GM12878 (cell line): ENCODE measurements at regions not wholly inside any gene's neighbourhood (a gene's known extent, or its start where the extent isn't known, plus 50 kb on each side); places are given as distances from the start of the nearest gene placed in this dataset.

Source experiments
- ATAC-seq: fragments of 200-7000 bp; cut with Tn5 transposase; 3 replicates; pipeline ENCODE4 v1.9.1; 2020; ENCODE audit warnings: mild to moderate bottlenecking, moderate library complexity
- BruUV-seq: library from RNA; stranded (reverse); fragments of 400-500 nt; replicated peaks from 2 replicates; lab custom pipeline; 2021; lab: Mats Ljungman, UMichigan
- CTCF ChIA-PET: fragments of 300-600 bp; sonication (Branson Sonifier 250); formaldehyde crosslinking; extraction: SDS; loops from one replicate; lab custom pipeline; 2021; ENCODE audit warnings: inconsistent platforms; lab: Yijun Ruan, JAX
- POLR2A ChIA-PET: fragments of 350-600 bp; formaldehyde crosslinking; extraction: SDS; loops from one replicate; lab custom pipeline; 2021; ENCODE audit warnings: inconsistent platforms; lab: Charles Lee
- RAD21 ChIA-PET: fragments of 300-600 bp; sonication (Branson Sonifier 250); formaldehyde crosslinking; loops from one replicate; lab custom pipeline; 2023; ENCODE audit warnings: antibody characterized with exemption; ENCODE audit not compliant: unreplicated experiment; lab: Charles Lee
- SMC1A ChIA-PET: fragments of 300-600 bp; sonication (Branson Sonifier 250); formaldehyde crosslinking; loops from one replicate; lab custom pipeline; 2023; ENCODE audit not compliant: unreplicated experiment, uncharacterized antibody; lab: Charles Lee
- DNase-seq: peaks from one replicate; pipeline ENCODE4 v3.0.0-alpha.2; 2011; ENCODE audit warnings: low read depth, low spot score
- FAIRE-seq: peaks from 3 replicates; lab custom pipeline; 2011; peaks lifted over from hg19 to GRCh38; lab: Jason Lieb, UNC
- H2AFZ ChIP-seq: 2 replicates; pipeline ENCODE4 v1.6.0; 2011; ENCODE audit warnings: low read depth, low read length, control low read depth; ENCODE audit not compliant: control insufficient read depth
- H3K27ac ChIP-seq: 2 replicates; pipeline ENCODE4 v1.5.1; 2011; ENCODE audit warnings: control low read depth; ENCODE audit not compliant: control insufficient read depth, insufficient read depth
- H3K27me3 ChIP-seq, 2 experiments: replicated peaks in 1 of 2; 2 replicates each; pipeline versions ENCODE4 v1.6.0 to v1.6.1; 2011; ENCODE audit warnings: low read length in 1 of 2; ENCODE audit not compliant: control insufficient read depth in 2 of 2, insufficient read depth in 2 of 2
- H3K36me3 ChIP-seq, 2 experiments: 2 replicates each; pipeline ENCODE4 v1.5.1; 2011; ENCODE audit warnings: low read length in 1 of 2; ENCODE audit not compliant: control insufficient read depth in 2 of 2, insufficient read depth in 2 of 2
- H3K4me1 ChIP-seq: 2 replicates; pipeline ENCODE4 v1.6.1; 2011; ENCODE audit warnings: mild to moderate bottlenecking, low read length, moderate library complexity, mixed read lengths; ENCODE audit not compliant: control insufficient read depth, insufficient read depth
- H3K4me2 ChIP-seq: 2 replicates; pipeline ENCODE4 v1.6.0; 2011; ENCODE audit warnings: control low read depth; ENCODE audit not compliant: control insufficient read depth, insufficient read depth
- H3K4me3 ChIP-seq: fragments of 200-600 bp; sonication (generic); 2 replicates; pipeline ENCODE4 v1.5.1; 2016
- H3K79me2 ChIP-seq: 2 replicates; pipeline ENCODE4 v1.6.0; 2011; ENCODE audit warnings: low read length; ENCODE audit not compliant: control insufficient read depth, insufficient read depth
- H3K9ac ChIP-seq: 2 replicates; pipeline ENCODE4 v1.8.0; 2011; ENCODE audit warnings: low read length, control low read depth, mixed read lengths; ENCODE audit not compliant: control insufficient read depth, insufficient read depth
- H3K9me3 ChIP-seq: replicated peaks from 3 replicates; pipeline ENCODE4 v1.5.1; 2011; ENCODE audit warnings: mild to moderate bottlenecking, low read length; ENCODE audit not compliant: control insufficient read depth, insufficient read depth
- H4K20me1 ChIP-seq: 2 replicates; pipeline ENCODE4 v1.6.0; 2011; ENCODE audit not compliant: control insufficient read depth, insufficient read depth
- ATF7 ChIP-seq: fragments of 450-650 bp; IDR thresholded peaks from 2 replicates; pipeline ENCODE4 v1.6.1; 2016; ENCODE audit warnings: low read depth, mild to moderate bottlenecking
- HDGF ChIP-seq: fragments of 450-650 bp; IDR thresholded peaks from 2 replicates; pipeline ENCODE4 v1.6.1; 2016; ENCODE audit warnings: antibody characterized with exemption
- IKZF2 ChIP-seq, 2 experiments: fragments of 450-650 bp; IDR thresholded peaks; 2 replicates each; pipeline ENCODE4 v1.6.1; 2017; ENCODE audit warnings: mild to moderate bottlenecking in 2 of 2, moderate library complexity in 2 of 2
- IRF4 ChIP-seq: IDR thresholded peaks from 2 replicates; pipeline ENCODE4 v1.6.1; 2011; ENCODE audit warnings: low read depth, low read length
- MEF2B ChIP-seq: fragments of 450-650 bp; IDR thresholded peaks from 2 replicates; pipeline ENCODE4 v1.6.1; 2018; ENCODE audit warnings: mild to moderate bottlenecking, moderate library complexity; ENCODE audit not compliant: partially characterized antibody, poor library complexity, severe bottlenecking
- MTA2 ChIP-seq: fragments of 450-650 bp; IDR thresholded peaks from 2 replicates; pipeline ENCODE4 v1.6.1; 2016; ENCODE audit warnings: low read depth, mild to moderate bottlenecking, moderate library complexity
- MTA3 ChIP-seq: IDR thresholded peaks from 2 replicates; pipeline ENCODE4 v1.6.1; 2012; ENCODE audit warnings: low read length, inconsistent platforms, borderline replicate concordance
- NR2C1 ChIP-seq: fragments of 450-650 bp; IDR thresholded peaks from 2 replicates; pipeline ENCODE4 v1.6.1; 2017; ENCODE audit warnings: antibody characterized with exemption, mild to moderate bottlenecking, moderate library complexity
- NRF1 ChIP-seq: conservative IDR thresholded peaks from 2 replicates; pipeline ENCODE4 v1.6.1; 2011; ENCODE audit warnings: mild to moderate bottlenecking, low read depth, low read length, improper control_type of control experiment
- PAX8 ChIP-seq: fragments of 450-650 bp; IDR thresholded peaks from 2 replicates; pipeline ENCODE4 v1.6.1; 2017; ENCODE audit warnings: mild to moderate bottlenecking, moderate library complexity
- RAD51 ChIP-seq: fragments of 450-650 bp; IDR thresholded peaks from 2 replicates; pipeline ENCODE4 v1.6.1; 2016; ENCODE audit warnings: moderate library complexity, mild to moderate bottlenecking, inconsistent platforms
- RFX5 ChIP-seq: IDR thresholded peaks from 2 replicates; pipeline ENCODE4 v1.6.1; 2011; ENCODE audit warnings: low read depth, low read length, improper control_type of control experiment
- SMAD5 ChIP-seq: IDR thresholded peaks from 2 replicates; pipeline ENCODE4 v1.6.1; 2016; ENCODE audit warnings: antibody characterized with exemption, low read depth
- SREBF1 ChIP-seq: IDR thresholded peaks from 2 replicates; pipeline ENCODE4 v1.6.1; 2012; ENCODE audit warnings: mild to moderate bottlenecking, low read length
- SREBF2 ChIP-seq: IDR thresholded peaks from 2 replicates; pipeline ENCODE4 v1.6.1; 2012; ENCODE audit warnings: mild to moderate bottlenecking, low read length
- ZNF384 ChIP-seq: IDR thresholded peaks from 2 replicates; pipeline ENCODE4 v1.6.1; 2012; ENCODE audit warnings: low read depth, mild to moderate bottlenecking, low read length, improper control_type of control experiment, borderline replicate concordance
- ZNF622 ChIP-seq: fragments of 450-650 bp; IDR thresholded peaks from 2 replicates; pipeline ENCODE4 v1.6.1; 2017; ENCODE audit warnings: mild to moderate bottlenecking, inconsistent platforms
- WGBS: methylation state at CpG from one replicate; pipeline ENCODE4 v1.1.6; 2016; ENCODE audit warnings: low lambda C conversion rate; ENCODE audit not compliant: insufficient replicate concordance, insufficient coverage; ENCODE audit errors: missing lambda C conversion rate; 5-methylcytosine and 5-hydroxymethylcytosine counted together
- in situ Hi-C: fragments of 300-500 bp; cut with MboI; formaldehyde crosslinking; loops from 9 replicates; pipeline ENCODE4 v1.14.3; 2018; ENCODE audit warnings: mixed read lengths
- intact Hi-C: fragments of 100-400 bp; cut with micrococcal nuclease; formaldehyde crosslinking; loops from one replicate; pipeline ENCODE4 v1.14.2; 2022; ENCODE audit not compliant: unreplicated experiment
- TF ChIP-seq, protein P1 (sequence below): fragments of 450-650 bp; IDR thresholded peaks from 2 replicates; pipeline ENCODE4 v1.6.1; 2016; ENCODE audit warnings: mild to moderate bottlenecking
- TF ChIP-seq, protein P2 (sequence below): fragments of 450-650 bp; formaldehyde crosslinking; IDR thresholded peaks from 2 replicates; pipeline ENCODE4 v1.4.0; 2020; ENCODE audit warnings: mild to moderate bottlenecking, moderate library complexity
- TF ChIP-seq, protein P3 (sequence below): IDR thresholded peaks from 2 replicates; pipeline ENCODE4 v1.6.1; 2011; ENCODE audit warnings: mild to moderate bottlenecking, low read depth, low read length, moderate library complexity; ENCODE audit not compliant: insufficient replicate concordance

DNA sequence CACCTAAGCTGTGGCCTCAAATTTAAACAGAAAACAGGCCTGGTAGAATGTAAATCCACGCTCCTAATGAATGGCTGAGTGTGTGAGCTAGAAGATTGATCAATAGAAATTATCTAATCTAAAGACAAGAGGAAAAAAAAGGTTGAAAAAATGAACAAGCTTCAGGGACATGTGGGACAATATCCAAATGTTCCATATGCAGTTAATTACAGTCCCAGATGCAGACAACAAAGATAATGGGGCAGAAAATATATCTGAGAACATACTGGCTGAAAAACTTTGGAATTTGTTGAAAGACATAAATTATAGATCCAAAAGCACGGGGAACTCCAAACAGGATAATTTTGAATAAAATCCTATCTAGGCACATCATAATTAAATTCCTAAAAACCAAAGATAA is 186.7 kb upstream of the SIX2 start:
- H4K20me1 ChIP-seq = no peaks in the 10 kb centered on the region
- no peak overlapping the region for H3K9ac ChIP-seq
- DNase-seq (no peak), ATAC-seq (no peak), FAIRE-seq (no peak)
- no peaks in the 10 kb centered on the region for H3K36me3 ChIP-seq
- TF ChIP-seq PAX8 = no peak
- TF ChIP-seq SMAD5 = no peak
- no peak for TF ChIP-seq ATF7
- no peak for TF ChIP-seq IRF4
- no peak for TF ChIP-seq MTA2
- TF ChIP-seq IKZF2 (IDR thresholded peaks at IDR 0.05) = no peak
- TF ChIP-seq SREBF2 = no peak
- no peak for TF ChIP-seq HDGF
- no peak for TF ChIP-seq MTA3
- TF ChIP-seq SREBF1 = no peak
- TF ChIP-seq RFX5 = no peak
- TF ChIP-seq, protein P1, sequence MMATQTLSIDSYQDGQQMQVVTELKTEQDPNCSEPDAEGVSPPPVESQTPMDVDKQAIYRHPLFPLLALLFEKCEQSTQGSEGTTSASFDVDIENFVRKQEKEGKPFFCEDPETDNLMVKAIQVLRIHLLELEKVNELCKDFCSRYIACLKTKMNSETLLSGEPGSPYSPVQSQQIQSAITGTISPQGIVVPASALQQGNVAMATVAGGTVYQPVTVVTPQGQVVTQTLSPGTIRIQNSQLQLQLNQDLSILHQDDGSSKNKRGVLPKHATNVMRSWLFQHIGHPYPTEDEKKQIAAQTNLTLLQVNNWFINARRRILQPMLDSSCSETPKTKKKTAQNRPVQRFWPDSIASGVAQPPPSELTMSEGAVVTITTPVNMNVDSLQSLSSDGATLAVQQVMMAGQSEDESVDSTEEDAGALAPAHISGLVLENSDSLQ = no peak
- TF ChIP-seq ZNF622 = no peak
- TF ChIP-seq, protein P2, sequence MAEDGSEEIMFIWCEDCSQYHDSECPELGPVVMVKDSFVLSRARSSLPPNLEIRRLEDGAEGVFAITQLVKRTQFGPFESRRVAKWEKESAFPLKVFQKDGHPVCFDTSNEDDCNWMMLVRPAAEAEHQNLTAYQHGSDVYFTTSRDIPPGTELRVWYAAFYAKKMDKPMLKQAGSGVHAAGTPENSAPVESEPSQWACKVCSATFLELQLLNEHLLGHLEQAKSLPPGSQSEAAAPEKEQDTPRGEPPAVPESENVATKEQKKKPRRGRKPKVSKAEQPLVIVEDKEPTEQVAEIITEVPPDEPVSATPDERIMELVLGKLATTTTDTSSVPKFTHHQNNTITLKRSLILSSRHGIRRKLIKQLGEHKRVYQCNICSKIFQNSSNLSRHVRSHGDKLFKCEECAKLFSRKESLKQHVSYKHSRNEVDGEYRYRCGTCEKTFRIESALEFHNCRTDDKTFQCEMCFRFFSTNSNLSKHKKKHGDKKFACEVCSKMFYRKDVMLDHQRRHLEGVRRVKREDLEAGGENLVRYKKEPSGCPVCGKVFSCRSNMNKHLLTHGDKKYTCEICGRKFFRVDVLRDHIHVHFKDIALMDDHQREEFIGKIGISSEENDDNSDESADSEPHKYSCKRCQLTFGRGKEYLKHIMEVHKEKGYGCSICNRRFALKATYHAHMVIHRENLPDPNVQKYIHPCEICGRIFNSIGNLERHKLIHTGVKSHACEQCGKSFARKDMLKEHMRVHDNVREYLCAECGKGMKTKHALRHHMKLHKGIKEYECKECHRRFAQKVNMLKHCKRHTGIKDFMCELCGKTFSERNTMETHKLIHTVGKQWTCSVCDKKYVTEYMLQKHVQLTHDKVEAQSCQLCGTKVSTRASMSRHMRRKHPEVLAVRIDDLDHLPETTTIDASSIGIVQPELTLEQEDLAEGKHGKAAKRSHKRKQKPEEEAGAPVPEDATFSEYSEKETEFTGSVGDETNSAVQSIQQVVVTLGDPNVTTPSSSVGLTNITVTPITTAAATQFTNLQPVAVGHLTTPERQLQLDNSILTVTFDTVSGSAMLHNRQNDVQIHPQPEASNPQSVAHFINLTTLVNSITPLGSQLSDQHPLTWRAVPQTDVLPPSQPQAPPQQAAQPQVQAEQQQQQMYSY (CRISPR knock-in tag) = no peak
- TF ChIP-seq ZNF384 = no peak
- TF ChIP-seq NRF1 = no peak
- no peak for TF ChIP-seq NR2C1
- TF ChIP-seq MEF2B = no peak
- TF ChIP-seq, protein P3, sequence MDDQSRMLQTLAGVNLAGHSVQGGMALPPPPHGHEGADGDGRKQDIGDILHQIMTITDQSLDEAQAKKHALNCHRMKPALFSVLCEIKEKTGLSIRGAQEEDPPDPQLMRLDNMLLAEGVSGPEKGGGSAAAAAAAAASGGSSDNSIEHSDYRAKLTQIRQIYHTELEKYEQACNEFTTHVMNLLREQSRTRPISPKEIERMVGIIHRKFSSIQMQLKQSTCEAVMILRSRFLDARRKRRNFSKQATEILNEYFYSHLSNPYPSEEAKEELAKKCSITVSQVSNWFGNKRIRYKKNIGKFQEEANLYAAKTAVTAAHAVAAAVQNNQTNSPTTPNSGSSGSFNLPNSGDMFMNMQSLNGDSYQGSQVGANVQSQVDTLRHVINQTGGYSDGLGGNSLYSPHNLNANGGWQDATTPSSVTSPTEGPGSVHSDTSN = no peak
- TF ChIP-seq RAD51 = no peak
- TF ChIP-seq, all 136 proteins: peak for 0
- 0% methylated on average over 2 of the region's 2 CpGs for WGBS
- H3K27ac ChIP-seq = no peak overlapping the region
- ChIA-PET SMC1A (interaction anchor here (0.7 kb wide), 1 partner anchor 597 kb away, joined by 3 read pairs; no protein-coding TSS in a partner anchor), CTCF (no interaction called here), POLR2A (no interaction called here), RAD21 (no interaction called here)
- BruUV-seq = no TSS peak
- H3K9me3 ChIP-seq = no peaks in the 10 kb centered on the region
- no peak overlapping the region for H3K4me2 ChIP-seq
- H3K27me3 ChIP-seq = no peaks in the 10 kb centered on the region; a peak in 1 of 4 replicates
- H2AFZ ChIP-seq = no peak overlapping the region
- in situ Hi-C loops (no loop called here), intact Hi-C loops (no loop called here)
- no peak overlapping the region for H3K4me3 ChIP-seq
- H3K79me2 ChIP-seq = no peaks in the 10 kb centered on the region
- H3K4me1 ChIP-seq = no peaks in the 10 kb centered on the region
